AG04450 (cell line): ENCODE measurements at regions not wholly inside any gene's neighbourhood (a gene's known extent, or its start where the extent isn't known, plus 50 kb on each side); places are given as distances from the start of the nearest gene placed in this dataset.

ENCODE experiments used
- CTCF ChIA-PET: fragments of 300-600, 350-600 bp; formaldehyde crosslinking; extraction: SDS; loops from one replicate; lab custom pipeline; 2022; ENCODE audit warnings: antibody characterized with exemption, inconsistent platforms; lab: Charles Lee
- POLR2A ChIA-PET: fragments of 350-600 bp; formaldehyde crosslinking; extraction: SDS; loops from one replicate; lab custom pipeline; 2021; ENCODE audit warnings: antibody characterized with exemption, inconsistent platforms; lab: Yijun Ruan, JAX
- DNase-seq: peaks from one replicate; pipeline ENCODE4 v3.0.0-alpha.2; 2011; ENCODE audit warnings: low read depth, low spot score
- H3K27ac ChIP-seq: one replicate; pipeline ENCODE4 v1.5.1; 2012; ENCODE audit warnings: low read depth, low read length, control low read depth
- H3K27me3 ChIP-seq: one replicate; pipeline ENCODE4 v1.6.0; 2012; ENCODE audit warnings: low read length; ENCODE audit not compliant: control insufficient read depth, insufficient read depth
- H3K4me3 ChIP-seq: 2 replicates; pipeline ENCODE4 v1.5.1; 2011; ENCODE audit warnings: mild to moderate bottlenecking, low read depth, low read length, control low read depth
- H3K9me3 ChIP-seq: 2 replicates; pipeline ENCODE4 v1.5.1; 2012; ENCODE audit warnings: low read length; ENCODE audit not compliant: control insufficient read depth, insufficient read depth
- TF ChIP-seq, protein P1 (sequence below): IDR thresholded peaks from 2 replicates; pipeline ENCODE4 v1.5.1; 2011; ENCODE audit warnings: low read depth, low read length, control low read depth, inconsistent platforms

DNA sequence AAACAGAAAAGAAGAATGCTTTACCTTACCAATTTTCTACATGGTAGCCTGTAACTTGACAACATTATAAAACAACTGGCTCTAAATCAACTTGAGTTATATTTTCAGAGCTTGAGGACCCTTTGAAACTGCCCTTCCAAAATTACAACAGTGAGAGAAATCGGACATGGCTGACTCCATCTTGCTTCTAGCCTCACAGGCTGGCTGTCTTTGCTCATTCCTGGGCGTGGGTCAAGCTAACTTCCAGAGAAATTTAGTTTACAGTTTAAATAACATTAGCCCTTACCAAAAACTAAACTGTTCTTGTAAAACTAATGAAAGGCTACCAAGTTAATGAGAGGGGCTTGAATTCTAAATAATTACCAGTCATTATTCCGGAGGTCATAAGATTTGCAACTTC is 183.4 kb downstream of the AKR1D1 start:
- DNase-seq, result no peak
- ChIA-PET POLR2A (no interaction called here), CTCF (no interaction called here)
- TF ChIP-seq, protein P1, sequence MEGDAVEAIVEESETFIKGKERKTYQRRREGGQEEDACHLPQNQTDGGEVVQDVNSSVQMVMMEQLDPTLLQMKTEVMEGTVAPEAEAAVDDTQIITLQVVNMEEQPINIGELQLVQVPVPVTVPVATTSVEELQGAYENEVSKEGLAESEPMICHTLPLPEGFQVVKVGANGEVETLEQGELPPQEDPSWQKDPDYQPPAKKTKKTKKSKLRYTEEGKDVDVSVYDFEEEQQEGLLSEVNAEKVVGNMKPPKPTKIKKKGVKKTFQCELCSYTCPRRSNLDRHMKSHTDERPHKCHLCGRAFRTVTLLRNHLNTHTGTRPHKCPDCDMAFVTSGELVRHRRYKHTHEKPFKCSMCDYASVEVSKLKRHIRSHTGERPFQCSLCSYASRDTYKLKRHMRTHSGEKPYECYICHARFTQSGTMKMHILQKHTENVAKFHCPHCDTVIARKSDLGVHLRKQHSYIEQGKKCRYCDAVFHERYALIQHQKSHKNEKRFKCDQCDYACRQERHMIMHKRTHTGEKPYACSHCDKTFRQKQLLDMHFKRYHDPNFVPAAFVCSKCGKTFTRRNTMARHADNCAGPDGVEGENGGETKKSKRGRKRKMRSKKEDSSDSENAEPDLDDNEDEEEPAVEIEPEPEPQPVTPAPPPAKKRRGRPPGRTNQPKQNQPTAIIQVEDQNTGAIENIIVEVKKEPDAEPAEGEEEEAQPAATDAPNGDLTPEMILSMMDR, result no peak
- Histone ChIP-seq H3K9me3 (peaks cover 13% of the 10 kb centered on the region), H3K4me3 (no peak overlapping the region), H3K27me3 (no peaks in the 10 kb centered on the region), H3K27ac (no peak overlapping the region)

DNA sequence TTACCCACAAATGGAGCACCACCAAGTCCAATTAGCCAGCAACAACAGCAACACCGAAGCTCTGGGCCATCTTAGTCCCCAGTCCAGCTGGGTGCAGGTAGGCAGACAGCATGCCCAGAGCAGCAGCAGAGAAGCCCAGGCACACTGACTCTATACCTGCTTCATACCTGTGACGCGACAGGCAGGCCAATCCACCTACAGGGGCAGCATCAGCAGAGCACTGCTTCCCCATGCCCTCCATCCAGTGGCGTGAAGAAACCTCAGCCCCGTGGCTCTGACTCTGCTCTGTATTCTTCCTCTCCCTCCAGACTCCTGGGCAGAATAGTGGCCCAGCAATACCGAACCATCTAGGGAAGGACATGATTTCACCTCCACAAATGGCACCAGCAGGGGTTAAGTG is 191.7 kb downstream of the AKR1D1 start:
- TF ChIP-seq, protein P1, result no peak
- DNase-seq, result no peak
- POLR2A ChIA-PET, result no interaction called here
- H3K27ac ChIP-seq, result no peak overlapping the region
- peaks cover 38% of the 10 kb centered on the region for H3K9me3 ChIP-seq
- H3K4me3 ChIP-seq, result no peak overlapping the region
- CTCF ChIA-PET, result no interaction called here
- H3K27me3 ChIP-seq, result no peaks in the 10 kb centered on the region

DNA sequence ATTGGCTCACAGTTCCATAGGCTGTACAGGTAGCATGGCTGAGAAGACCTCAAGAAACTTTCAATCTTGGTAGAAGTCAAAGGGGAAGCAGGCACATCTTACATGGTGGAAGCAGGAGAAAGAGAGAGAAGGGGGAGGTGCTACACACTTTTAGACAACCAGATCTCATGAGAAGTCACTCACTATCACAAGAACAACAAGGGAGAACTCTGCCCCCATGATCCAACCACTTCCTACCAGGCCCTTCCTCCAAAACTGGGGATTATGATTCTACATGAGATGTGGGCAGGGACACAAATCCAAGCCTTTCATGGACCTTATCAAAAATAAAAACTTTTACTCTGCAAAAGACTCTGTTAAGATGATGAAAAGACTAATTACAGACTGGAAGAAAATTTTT is 183.2 kb upstream of the TRIM24 start:
- TF ChIP-seq, protein P1, result no peak
- Histone ChIP-seq H3K27ac (no peak overlapping the region), H3K4me3 (no peak overlapping the region), H3K9me3 (peaks cover 15% of the 10 kb centered on the region), H3K27me3 (no peaks in the 10 kb centered on the region)
- POLR2A ChIA-PET, result no interaction called here
- CTCF ChIA-PET, result no interaction called here
- DNase-seq, result no peak

DNA sequence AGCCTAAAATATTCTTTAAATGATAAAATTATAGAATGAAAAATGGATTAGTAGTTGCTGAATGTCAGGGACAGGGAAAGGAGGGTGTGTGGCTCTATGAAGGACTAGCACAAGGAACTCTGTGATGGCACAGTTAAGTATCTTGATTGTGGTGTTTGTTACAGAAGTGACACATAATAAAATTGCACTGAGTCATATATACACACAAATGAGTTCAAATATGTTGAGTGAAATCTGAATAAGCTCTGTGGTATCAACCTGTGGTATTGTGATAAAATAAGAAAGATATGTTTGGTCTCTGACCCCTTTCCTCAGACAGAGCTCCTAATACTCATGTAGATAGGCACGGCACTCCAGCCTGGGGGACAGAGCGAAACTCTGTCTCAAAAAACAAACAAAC is 181.5 kb upstream of the TRIM24 start:
- POLR2A ChIA-PET, result no interaction called here
- CTCF ChIA-PET, result interaction anchor here (0.5 kb wide), 1 partner anchor 849 kb away, joined by 3 read pairs; no protein-coding TSS in a partner anchor
- Histone ChIP-seq H3K9me3 (peaks cover 11% of the 10 kb centered on the region; the same call in 1 of the 2 replicates), H3K27ac (no peak overlapping the region), H3K4me3 (no peak overlapping the region), H3K27me3 (no peaks in the 10 kb centered on the region)
- TF ChIP-seq, protein P1, result no peak
- DNase-seq, result no peak

DNA sequence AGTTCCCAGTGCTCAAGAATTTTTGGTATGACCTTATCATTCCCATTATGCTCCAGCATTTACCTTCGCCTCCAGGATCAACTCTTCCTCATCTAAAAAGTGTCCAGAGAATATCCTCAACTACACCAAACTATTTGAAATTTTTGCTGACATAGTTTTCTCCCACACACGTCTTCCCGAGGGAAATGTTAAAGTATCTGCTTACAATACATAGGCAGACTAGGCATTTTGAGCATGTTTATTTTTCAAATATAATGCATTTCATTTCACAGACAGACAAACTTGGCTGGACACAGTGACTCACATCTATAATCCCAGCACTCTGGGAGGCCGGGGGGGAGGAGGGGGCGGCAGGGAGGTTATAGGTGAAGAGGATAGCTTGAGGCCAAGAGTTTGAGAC is 177.1 kb upstream of the TRIM24 start:
- DNase-seq, result no peak
- TF ChIP-seq, protein P1, result no peak
- peaks cover 10% of the 10 kb centered on the region; the same call in 1 of the 2 replicates for H3K9me3 ChIP-seq
- ChIA-PET POLR2A (no interaction called here), CTCF (no interaction called here)
- H3K4me3 ChIP-seq, result no peak overlapping the region
- H3K27ac ChIP-seq, result no peak overlapping the region
- H3K27me3 ChIP-seq, result no peaks in the 10 kb centered on the region
